ENCODE measurements at regions not wholly inside any gene's neighbourhood (a gene's known extent, or its start where the extent isn't known, plus 50 kb on each side); places are given as distances from the start of the nearest gene placed in this dataset.

- TF ChIP-seq, protein P1, sequence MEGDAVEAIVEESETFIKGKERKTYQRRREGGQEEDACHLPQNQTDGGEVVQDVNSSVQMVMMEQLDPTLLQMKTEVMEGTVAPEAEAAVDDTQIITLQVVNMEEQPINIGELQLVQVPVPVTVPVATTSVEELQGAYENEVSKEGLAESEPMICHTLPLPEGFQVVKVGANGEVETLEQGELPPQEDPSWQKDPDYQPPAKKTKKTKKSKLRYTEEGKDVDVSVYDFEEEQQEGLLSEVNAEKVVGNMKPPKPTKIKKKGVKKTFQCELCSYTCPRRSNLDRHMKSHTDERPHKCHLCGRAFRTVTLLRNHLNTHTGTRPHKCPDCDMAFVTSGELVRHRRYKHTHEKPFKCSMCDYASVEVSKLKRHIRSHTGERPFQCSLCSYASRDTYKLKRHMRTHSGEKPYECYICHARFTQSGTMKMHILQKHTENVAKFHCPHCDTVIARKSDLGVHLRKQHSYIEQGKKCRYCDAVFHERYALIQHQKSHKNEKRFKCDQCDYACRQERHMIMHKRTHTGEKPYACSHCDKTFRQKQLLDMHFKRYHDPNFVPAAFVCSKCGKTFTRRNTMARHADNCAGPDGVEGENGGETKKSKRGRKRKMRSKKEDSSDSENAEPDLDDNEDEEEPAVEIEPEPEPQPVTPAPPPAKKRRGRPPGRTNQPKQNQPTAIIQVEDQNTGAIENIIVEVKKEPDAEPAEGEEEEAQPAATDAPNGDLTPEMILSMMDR (conservative IDR thresholded peaks at IDR 0.05): no peak
- no peak for TF ChIP-seq ZFX (IDR thresholded peaks at IDR 0.05)
Observed at GRCh38 chr16:63175313-63175712, 1139.1 kb upstream of the CDH8 start.

Measured in C4-2B (cell line).